ENCODE measurements at regions not wholly inside any gene's neighbourhood (a gene's known extent, or its start where the extent isn't known, plus 50 kb on each side); places are given as distances from the start of the nearest gene placed in this dataset.
A peak's percentile ranks its signal among the peaks of the same experiment; 100 is the strongest.

DNA sequence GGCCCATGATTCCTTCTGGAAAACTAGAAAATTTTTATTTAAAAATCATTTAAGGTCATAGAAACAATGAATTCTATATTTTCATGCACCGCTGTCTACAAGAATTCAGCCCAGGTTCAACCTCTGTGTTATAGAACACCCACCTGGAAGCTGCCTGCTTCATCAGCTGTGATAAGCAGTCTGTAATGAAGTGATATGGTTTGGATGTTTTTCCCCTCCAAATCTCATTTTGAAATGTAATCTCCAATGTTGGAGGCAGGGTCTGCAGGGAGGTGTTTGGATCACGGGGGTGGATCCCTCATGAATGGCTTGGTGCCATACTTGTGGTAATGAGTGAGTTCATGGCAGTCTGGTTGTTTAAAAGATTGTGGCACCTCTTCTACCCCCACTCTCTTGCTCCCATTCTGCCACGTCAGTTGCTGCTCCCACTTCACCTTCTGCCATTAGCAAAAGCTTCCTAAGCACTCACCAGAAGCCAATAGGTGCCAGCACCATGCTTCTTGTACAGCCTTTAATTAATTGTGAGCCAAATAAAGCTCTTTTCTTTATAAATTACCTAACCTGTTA lies 55.6 kb downstream of the MRPL32 start:
- no peak overlapping the region for H3K4me3 ChIP-seq (ENCODE audit: low read depth, low read length)
- no peak for DNase-seq (ENCODE audit: low read depth)
- TF ChIP-seq, protein P1, sequence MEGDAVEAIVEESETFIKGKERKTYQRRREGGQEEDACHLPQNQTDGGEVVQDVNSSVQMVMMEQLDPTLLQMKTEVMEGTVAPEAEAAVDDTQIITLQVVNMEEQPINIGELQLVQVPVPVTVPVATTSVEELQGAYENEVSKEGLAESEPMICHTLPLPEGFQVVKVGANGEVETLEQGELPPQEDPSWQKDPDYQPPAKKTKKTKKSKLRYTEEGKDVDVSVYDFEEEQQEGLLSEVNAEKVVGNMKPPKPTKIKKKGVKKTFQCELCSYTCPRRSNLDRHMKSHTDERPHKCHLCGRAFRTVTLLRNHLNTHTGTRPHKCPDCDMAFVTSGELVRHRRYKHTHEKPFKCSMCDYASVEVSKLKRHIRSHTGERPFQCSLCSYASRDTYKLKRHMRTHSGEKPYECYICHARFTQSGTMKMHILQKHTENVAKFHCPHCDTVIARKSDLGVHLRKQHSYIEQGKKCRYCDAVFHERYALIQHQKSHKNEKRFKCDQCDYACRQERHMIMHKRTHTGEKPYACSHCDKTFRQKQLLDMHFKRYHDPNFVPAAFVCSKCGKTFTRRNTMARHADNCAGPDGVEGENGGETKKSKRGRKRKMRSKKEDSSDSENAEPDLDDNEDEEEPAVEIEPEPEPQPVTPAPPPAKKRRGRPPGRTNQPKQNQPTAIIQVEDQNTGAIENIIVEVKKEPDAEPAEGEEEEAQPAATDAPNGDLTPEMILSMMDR (IDR thresholded peaks at IDR 0.05; ENCODE audit: control insufficient read depth, extremely low read depth, insufficient read depth): no peak

DNA sequence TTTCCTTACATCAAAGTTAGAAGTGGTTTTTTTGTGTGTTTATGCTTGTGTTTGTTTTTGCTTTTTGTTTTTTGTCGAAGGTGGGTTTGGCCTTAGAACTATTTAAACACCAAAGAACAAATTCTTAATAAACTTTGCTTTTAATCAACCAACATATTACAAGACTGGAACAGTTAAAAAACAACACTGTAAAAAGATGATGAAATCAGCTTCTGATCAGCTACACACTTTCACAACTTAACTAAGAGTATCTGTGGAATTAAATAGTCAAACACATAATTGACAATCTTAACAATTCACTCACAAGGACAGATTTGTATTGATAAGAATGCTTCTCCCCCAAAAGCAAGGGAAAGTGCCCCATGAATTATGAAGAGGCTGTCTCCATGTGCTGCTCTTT lies 58.8 kb downstream of the MRPL32 start:
- TF ChIP-seq, protein P1 (IDR thresholded peaks at IDR 0.05; ENCODE audit: control insufficient read depth, extremely low read depth, insufficient read depth): no peak

DNA sequence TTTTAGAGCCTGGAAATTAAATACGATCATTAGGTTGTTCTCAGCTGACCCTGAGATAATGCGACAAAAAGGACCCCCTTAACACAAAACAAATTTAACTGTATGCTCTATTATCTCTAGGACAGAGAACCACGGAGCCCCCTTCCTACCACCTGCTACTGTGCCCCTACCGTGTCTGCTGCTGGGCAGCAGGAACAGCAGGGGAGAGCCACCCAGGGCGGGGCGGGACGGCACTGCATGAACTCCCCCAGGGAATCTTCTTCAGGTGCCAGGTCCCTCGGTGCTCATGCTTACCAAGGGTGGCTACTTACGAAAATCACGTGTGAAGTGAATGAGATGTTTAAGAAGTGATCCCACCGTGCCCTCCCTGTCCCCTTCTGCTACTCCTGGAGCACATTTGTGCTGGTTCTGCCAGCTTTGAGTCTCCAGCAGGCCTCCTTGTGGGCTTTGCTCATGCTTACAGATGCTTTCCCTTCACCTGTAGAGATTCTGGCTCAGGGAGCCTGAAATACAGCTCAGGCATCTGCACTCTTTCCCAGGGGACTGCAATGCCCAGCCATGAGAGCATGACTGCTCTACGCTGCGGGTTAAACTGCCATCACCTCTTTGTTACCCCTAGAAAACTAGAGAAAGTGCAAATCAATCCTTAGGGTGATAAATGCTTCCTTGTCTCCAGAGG lies 59.9 kb downstream of the MRPL32 start:
- TF ChIP-seq, protein P1 (IDR thresholded peaks at IDR 0.05; ENCODE audit: control insufficient read depth, extremely low read depth, insufficient read depth): no peak
- DNase-seq (ENCODE audit: low read depth): no peak
- no peak overlapping the region for H3K4me3 ChIP-seq (ENCODE audit: low read depth, low read length)

More for the DNA sequence above, 58.8 kb downstream of the MRPL32 start:
- no peak overlapping the region for H3K4me3 ChIP-seq (ENCODE audit: low read depth, low read length)
- no peak for DNase-seq (ENCODE audit: low read depth)

DNA sequence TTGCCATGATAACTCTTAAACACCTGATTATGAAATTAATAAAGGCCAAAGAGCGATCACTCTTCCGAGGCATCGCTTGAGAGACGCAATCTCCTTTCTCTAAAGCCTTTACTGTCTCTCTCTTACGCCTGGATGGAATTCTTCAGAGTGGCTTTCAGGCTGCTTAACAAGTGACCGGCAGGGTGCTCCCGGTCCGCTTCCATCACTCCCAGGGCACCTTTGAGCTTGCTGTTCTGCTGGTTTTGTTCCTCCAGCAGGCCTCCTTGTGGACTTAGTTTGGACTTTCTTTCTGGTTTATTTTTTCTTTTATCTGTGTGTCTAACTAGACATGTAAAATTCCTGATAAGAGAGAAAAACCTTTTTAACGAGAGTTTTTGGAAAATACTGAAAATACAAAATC lies 60.9 kb downstream of the MRPL32 start:
- H3K4me3 ChIP-seq (ENCODE audit: low read depth, low read length): no peak overlapping the region
- TF ChIP-seq, protein P1 (IDR thresholded peaks at IDR 0.05; ENCODE audit: control insufficient read depth, extremely low read depth, insufficient read depth): no peak
- no peak for DNase-seq (ENCODE audit: low read depth)

DNA sequence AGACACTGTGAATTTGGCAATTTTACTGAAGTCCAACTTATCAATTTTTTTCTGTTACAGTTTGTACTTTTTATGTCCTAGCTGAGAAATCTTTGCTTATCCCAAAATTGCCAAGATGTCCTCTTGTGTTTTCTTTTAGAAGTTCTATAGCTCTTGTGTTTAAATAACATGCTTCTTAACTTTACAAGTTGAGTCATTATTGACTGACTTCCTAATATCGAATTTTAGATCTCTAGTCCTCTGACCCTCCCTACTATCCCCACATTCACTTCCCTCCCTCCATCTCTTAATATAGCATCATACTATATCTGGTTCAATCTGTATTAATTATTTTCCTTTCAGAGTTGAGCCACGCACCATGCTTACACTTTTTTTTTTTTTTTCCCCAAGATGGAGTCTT lies 61.9 kb downstream of the MRPL32 start:
- TF ChIP-seq, protein P1 (IDR thresholded peaks at IDR 0.05; ENCODE audit: control insufficient read depth, extremely low read depth, insufficient read depth): no peak
- no peak overlapping the region for H3K4me3 ChIP-seq (ENCODE audit: low read depth, low read length)
- peak; percentile 52 for DNase-seq (ENCODE audit: low read depth)

DNA sequence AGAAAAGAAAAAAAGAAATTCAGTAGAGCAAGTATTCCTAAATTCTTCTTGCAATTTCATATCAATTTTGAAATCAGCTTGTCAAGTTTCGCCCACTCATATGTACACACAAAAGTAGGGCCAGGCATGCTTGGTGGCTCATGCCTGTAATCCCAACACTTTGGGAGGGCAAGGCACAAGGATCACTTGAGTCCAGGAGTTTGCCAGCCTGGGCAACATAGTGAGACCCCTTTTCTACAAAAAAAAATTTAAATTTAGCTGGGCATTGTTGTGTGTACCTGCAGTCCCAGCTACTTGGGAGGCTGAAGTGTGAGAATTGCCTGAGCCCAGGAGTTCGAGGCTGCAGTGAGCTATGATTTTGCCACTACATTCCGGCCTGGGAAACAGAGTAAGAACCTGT lies 65.4 kb downstream of the MRPL32 start:
- no peak for DNase-seq (ENCODE audit: low read depth)
- no peak overlapping the region for H3K4me3 ChIP-seq (ENCODE audit: low read depth, low read length)
- TF ChIP-seq, protein P1 (IDR thresholded peaks at IDR 0.05; ENCODE audit: control insufficient read depth, extremely low read depth, insufficient read depth): no peak

DNA sequence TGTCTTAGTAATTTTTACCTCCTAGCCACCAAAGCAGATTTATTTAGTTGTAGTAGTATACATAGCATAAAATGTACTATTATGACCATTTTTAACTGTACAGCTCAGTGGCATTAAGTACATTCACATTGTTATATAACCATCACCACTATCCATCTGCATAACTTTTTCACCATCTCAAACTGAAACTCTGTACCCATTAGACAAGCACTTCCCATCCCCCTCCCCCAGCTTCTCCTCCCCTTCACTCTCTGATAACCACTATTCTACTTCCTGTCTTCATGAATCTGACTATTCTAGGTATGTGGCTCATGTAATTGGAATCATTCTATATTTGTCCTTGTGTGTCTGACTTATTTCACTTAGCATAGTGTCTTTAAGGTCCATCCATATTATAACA lies 71.9 kb downstream of the MRPL32 start:
- no peak for DNase-seq (ENCODE audit: low read depth)
- H3K4me3 ChIP-seq (ENCODE audit: low read depth, low read length): no peak overlapping the region
- TF ChIP-seq, protein P1 (IDR thresholded peaks at IDR 0.05; ENCODE audit: control insufficient read depth, extremely low read depth, insufficient read depth): no peak
